ENCODE measurements at regions not wholly inside any gene's neighbourhood (a gene's known extent, or its start where the extent isn't known, plus 50 kb on each side); places are given as distances from the start of the nearest gene placed in this dataset.

- H3K36me3 ChIP-seq (ENCODE audit: control insufficient read depth in 2 of 2, extremely low read depth in 1 of 2, insufficient read depth in 1 of 2, low read length in 1 of 2), result no peaks in the 10 kb centered on the region
- H3K4me3 ChIP-seq (ENCODE audit: control insufficient read depth in 1 of 2, extremely low read depth in 1 of 2, low read length in 1 of 2), result no peak overlapping the region
- DNase-seq (no peak), ATAC-seq (replicated peaks in 1 of 4) (no peak)
- 55% methylated on average over 8 of the region's 15 CpGs for WGBS (ENCODE audit: insufficient coverage)
- H3K27me3 Mint-ChIP-seq, result peaks cover 2 to 40% of the 10 kb centered on the region in 2 donors
- no peaks in the 10 kb centered on the region for H3K9me3 ChIP-seq
- H3K4me1 ChIP-seq (ENCODE audit: control insufficient read depth in 1 of 2, extremely low read depth in 1 of 2, insufficient read depth in 2 of 2, low read length in 2 of 2), result no peaks in the 10 kb centered on the region
- ChIA-PET POLR2A (no interaction called here), CTCF (no interaction called here)
- H3K27ac ChIP-seq (ENCODE audit: low read length), result no peak overlapping the region
- H3K27ac Mint-ChIP-seq, result no peak overlapping the region
- H3K4me1 Mint-ChIP-seq, result no peaks in the 10 kb centered on the region
- H3K27me3 ChIP-seq (replicated peaks in 1 of 2; ENCODE audit: control insufficient read depth in 2 of 2, extremely low read depth in 1 of 2, insufficient read depth in 2 of 2, low read length in 1 of 2), result peaks cover 0 to 27% of the 10 kb centered on the region in 2 experiments
- no peak overlapping the region for H3K4me3 Mint-ChIP-seq
- H3K9me3 Mint-ChIP-seq, result no peaks in the 10 kb centered on the region
- H3K36me3 Mint-ChIP-seq, result no peaks in the 10 kb centered on the region
Observed at GRCh38 chr17:72516772-72517399, 396.1 kb downstream of the SOX9 start.

GRCh38 chr17:72517413-72518158 is 396.8 kb downstream of the SOX9 start:
- CTCF ChIA-PET, result no interaction called here
- POLR2A ChIA-PET, result no interaction called here
- peaks cover 2 to 40% of the 10 kb centered on the region in 2 donors for H3K27me3 Mint-ChIP-seq
- ATAC-seq (replicated peaks in 1 of 4) (no peak), DNase-seq (no peak)
- no CpG with 5 or more reads among the region's 7 CpGs for WGBS (ENCODE audit: insufficient coverage)
- H3K4me3 Mint-ChIP-seq, result no peak overlapping the region
- no peaks in the 10 kb centered on the region for H3K36me3 Mint-ChIP-seq
- H3K4me3 ChIP-seq (ENCODE audit: control insufficient read depth in 1 of 2, extremely low read depth in 1 of 2, low read length in 1 of 2), result no peak overlapping the region
- no peak overlapping the region for H3K27ac Mint-ChIP-seq
- no peaks in the 10 kb centered on the region for H3K36me3 ChIP-seq (ENCODE audit: control insufficient read depth in 2 of 2, extremely low read depth in 1 of 2, insufficient read depth in 1 of 2, low read length in 1 of 2)
- H3K4me1 ChIP-seq (ENCODE audit: control insufficient read depth in 1 of 2, extremely low read depth in 1 of 2, insufficient read depth in 2 of 2, low read length in 2 of 2), result no peaks in the 10 kb centered on the region
- H3K4me1 Mint-ChIP-seq, result no peaks in the 10 kb centered on the region
- no peaks in the 10 kb centered on the region for H3K9me3 ChIP-seq
- H3K27ac ChIP-seq (ENCODE audit: low read length), result no peak overlapping the region
- no peaks in the 10 kb centered on the region for H3K9me3 Mint-ChIP-seq
- H3K27me3 ChIP-seq (replicated peaks in 1 of 2; ENCODE audit: control insufficient read depth in 2 of 2, extremely low read depth in 1 of 2, insufficient read depth in 2 of 2, low read length in 1 of 2), result peaks cover 0 to 27% of the 10 kb centered on the region in 2 experiments

- ChIA-PET CTCF (no interaction called here), POLR2A (no interaction called here)
- H3K4me3 ChIP-seq (ENCODE audit: control insufficient read depth in 1 of 2, extremely low read depth in 1 of 2, low read length in 1 of 2), result no peak overlapping the region
- H3K4me1 ChIP-seq (ENCODE audit: control insufficient read depth in 1 of 2, extremely low read depth in 1 of 2, insufficient read depth in 2 of 2, low read length in 2 of 2), result no peaks in the 10 kb centered on the region
- Mint-ChIP-seq H3K4me1 (no peaks in the 10 kb centered on the region), H3K27me3 (peaks cover 2 to 40% of the 10 kb centered on the region in 2 donors), H3K4me3 (no peak overlapping the region), H3K9me3 (no peaks in the 10 kb centered on the region), H3K27ac (no peak overlapping the region), H3K36me3 (no peaks in the 10 kb centered on the region)
- 33% methylated on average over 1 of the region's 9 CpGs for WGBS (ENCODE audit: insufficient coverage)
- H3K27me3 ChIP-seq (replicated peaks in 1 of 2; ENCODE audit: control insufficient read depth in 2 of 2, extremely low read depth in 1 of 2, insufficient read depth in 2 of 2, low read length in 1 of 2), result peaks cover 0 to 30% of the 10 kb centered on the region in 2 experiments
- DNase-seq, result no peak
- no peak for ATAC-seq (replicated peaks in 1 of 4)
- H3K27ac ChIP-seq (ENCODE audit: low read length), result no peak overlapping the region
- no peaks in the 10 kb centered on the region for H3K9me3 ChIP-seq
- H3K36me3 ChIP-seq (ENCODE audit: control insufficient read depth in 2 of 2, extremely low read depth in 1 of 2, insufficient read depth in 1 of 2, low read length in 1 of 2), result no peaks in the 10 kb centered on the region
Observed at GRCh38 chr17:72518159-72518732, 397.4 kb downstream of the SOX9 start.

- 26% methylated on average over 15 of the region's 25 CpGs for WGBS (ENCODE audit: insufficient coverage)
- CTCF ChIA-PET, result no interaction called here
- ATAC-seq (replicated peaks in 1 of 4), result no peak
Observed at GRCh38 chr17:72518753-72519597, 398.2 kb downstream of the SOX9 start.

GRCh38 chr17:72519598-72519936 is 398.7 kb downstream of the SOX9 start:
- H3K27me3 ChIP-seq (replicated peaks in 1 of 2; ENCODE audit: control insufficient read depth in 2 of 2, extremely low read depth in 1 of 2, insufficient read depth in 2 of 2, low read length in 1 of 2), result peaks cover 0 to 30% of the 10 kb centered on the region in 2 experiments
- ATAC-seq (replicated peaks in 1 of 4) (no peak), DNase-seq (no peak)
- ChIA-PET POLR2A (no interaction called here), CTCF (no interaction called here)
- no peaks in the 10 kb centered on the region for H3K36me3 ChIP-seq (ENCODE audit: control insufficient read depth in 2 of 2, extremely low read depth in 1 of 2, insufficient read depth in 1 of 2, low read length in 1 of 2)
- no peak overlapping the region for H3K4me3 ChIP-seq (ENCODE audit: control insufficient read depth in 1 of 2, extremely low read depth in 1 of 2, low read length in 1 of 2)
- Mint-ChIP-seq H3K27me3 (peaks cover 2 to 34% of the 10 kb centered on the region in 2 donors), H3K9me3 (no peaks in the 10 kb centered on the region), H3K36me3 (no peaks in the 10 kb centered on the region), H3K27ac (no peak overlapping the region), H3K4me1 (no peaks in the 10 kb centered on the region), H3K4me3 (no peak overlapping the region)
- no peaks in the 10 kb centered on the region for H3K9me3 ChIP-seq
- no peaks in the 10 kb centered on the region for H3K4me1 ChIP-seq (ENCODE audit: control insufficient read depth in 1 of 2, extremely low read depth in 1 of 2, insufficient read depth in 2 of 2, low read length in 2 of 2)
- no peak overlapping the region for H3K27ac ChIP-seq (ENCODE audit: low read length)
- WGBS (ENCODE audit: insufficient coverage), result 79% methylated on average over 2 of the region's 6 CpGs

More at GRCh38 chr17:72518753-72519597, 398.2 kb downstream of the SOX9 start:
- H3K36me3 ChIP-seq (ENCODE audit: control insufficient read depth in 2 of 2, extremely low read depth in 1 of 2, insufficient read depth in 1 of 2, low read length in 1 of 2), result no peaks in the 10 kb centered on the region
- no peak for DNase-seq
- H3K4me3 ChIP-seq (ENCODE audit: control insufficient read depth in 1 of 2, extremely low read depth in 1 of 2, low read length in 1 of 2), result no peak overlapping the region
- H3K27ac Mint-ChIP-seq, result no peak overlapping the region
- POLR2A ChIA-PET, result no interaction called here
- H3K9me3 Mint-ChIP-seq, result no peaks in the 10 kb centered on the region
- H3K27me3 ChIP-seq (replicated peaks in 1 of 2; ENCODE audit: control insufficient read depth in 2 of 2, extremely low read depth in 1 of 2, insufficient read depth in 2 of 2, low read length in 1 of 2), result peaks cover 0 to 30% of the 10 kb centered on the region in 2 experiments
- no peak overlapping the region for H3K4me3 Mint-ChIP-seq
- no peaks in the 10 kb centered on the region for H3K4me1 Mint-ChIP-seq
- no peaks in the 10 kb centered on the region for H3K4me1 ChIP-seq (ENCODE audit: control insufficient read depth in 1 of 2, extremely low read depth in 1 of 2, insufficient read depth in 2 of 2, low read length in 2 of 2)
- no peaks in the 10 kb centered on the region for H3K36me3 Mint-ChIP-seq
- no peak overlapping the region for H3K27ac ChIP-seq (ENCODE audit: low read length)
- H3K9me3 ChIP-seq, result no peaks in the 10 kb centered on the region
- H3K27me3 Mint-ChIP-seq, result peaks cover 2 to 40% of the 10 kb centered on the region in 2 donors

GRCh38 chr17:72520665-72521303 is 400.0 kb downstream of the SOX9 start:
- H3K4me1 ChIP-seq (ENCODE audit: control insufficient read depth in 1 of 2, extremely low read depth in 1 of 2, insufficient read depth in 2 of 2, low read length in 2 of 2), result no peaks in the 10 kb centered on the region
- ChIA-PET CTCF (no interaction called here), POLR2A (interaction anchor here in 1 of 2 donors (0.6 kb wide), 1 partner anchor 398 kb away, joined by 6 read pairs; no protein-coding TSS in a partner anchor)
- DNase-seq (no peak), ATAC-seq (replicated peaks in 1 of 4) (no peak)
- peaks cover 0 to 3% (median 0%) of the 10 kb centered on the region in 3 donors for H3K4me1 Mint-ChIP-seq
- no peak overlapping the region for H3K27ac ChIP-seq (ENCODE audit: low read length)
- H3K4me3 ChIP-seq (ENCODE audit: control insufficient read depth in 1 of 2, extremely low read depth in 1 of 2, low read length in 1 of 2), result no peak overlapping the region
- H3K27me3 Mint-ChIP-seq, result peaks cover 2 to 29% of the 10 kb centered on the region in 2 donors
- no peaks in the 10 kb centered on the region for H3K36me3 ChIP-seq (ENCODE audit: control insufficient read depth in 2 of 2, extremely low read depth in 1 of 2, insufficient read depth in 1 of 2, low read length in 1 of 2)
- H3K9me3 ChIP-seq, result no peaks in the 10 kb centered on the region
- no peak overlapping the region for H3K27ac Mint-ChIP-seq
- H3K36me3 Mint-ChIP-seq, result no peaks in the 10 kb centered on the region
- H3K9me3 Mint-ChIP-seq, result no peaks in the 10 kb centered on the region
- WGBS (ENCODE audit: insufficient coverage), result 86% methylated on average over 4 of the region's 7 CpGs
- H3K27me3 ChIP-seq (replicated peaks in 1 of 2; ENCODE audit: control insufficient read depth in 2 of 2, extremely low read depth in 1 of 2, insufficient read depth in 2 of 2, low read length in 1 of 2), result peaks cover 0 to 20% of the 10 kb centered on the region in 2 experiments
- H3K4me3 Mint-ChIP-seq, result no peak overlapping the region
